HL-60 (cell line): ENCODE measurements at regions not wholly inside any gene's neighbourhood (a gene's known extent, or its start where the extent isn't known, plus 50 kb on each side); places are given as distances from the start of the nearest gene placed in this dataset.

ENCODE experiments used
- POLR2AphosphoS5 ChIP-seq: IDR thresholded peaks from 2 replicates; pipeline ENCODE4 v1.6.1; 2012; ENCODE audit warnings: low read depth
- TF ChIP-seq, protein P1 (sequence below): IDR thresholded peaks from one replicate; pipeline ENCODE4 v1.5.1; 2011; ENCODE audit warnings: low read length, control low read depth, inconsistent platforms; ENCODE audit not compliant: insufficient read depth
- TF ChIP-seq, protein P2 (sequence below): IDR thresholded peaks from 2 replicates; pipeline ENCODE4 v1.6.1; 2012; ENCODE audit warnings: low read depth; ENCODE audit not compliant: insufficient replicate concordance

DNA sequence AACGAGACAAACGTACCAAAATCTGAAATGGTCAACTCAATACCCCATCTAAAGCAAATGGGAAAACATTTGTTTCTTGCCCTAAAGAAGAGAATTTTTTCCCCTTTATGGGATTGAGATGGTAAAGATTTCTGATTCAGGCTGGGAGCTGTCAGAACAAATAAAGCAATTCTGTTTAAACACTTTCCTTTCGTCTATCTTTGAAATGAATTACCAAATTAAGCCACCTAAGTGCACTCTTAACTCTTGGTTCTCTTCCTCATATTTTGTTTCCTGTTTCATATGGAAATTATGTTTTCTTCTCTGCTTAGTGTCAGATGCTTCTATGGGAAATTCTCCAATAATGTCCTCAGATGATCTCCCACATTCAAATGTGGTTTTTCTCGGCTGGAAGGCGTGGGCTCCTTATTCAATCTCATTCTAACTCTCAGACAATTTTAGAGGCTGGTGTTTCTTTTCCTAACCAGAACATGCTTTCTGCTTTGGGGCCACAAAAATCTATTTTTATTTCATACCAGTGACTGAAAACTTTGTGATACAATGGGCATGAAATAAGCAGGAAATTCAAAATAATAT is 50.3 kb upstream of the HPF1 start:
- TF ChIP-seq, protein P1, sequence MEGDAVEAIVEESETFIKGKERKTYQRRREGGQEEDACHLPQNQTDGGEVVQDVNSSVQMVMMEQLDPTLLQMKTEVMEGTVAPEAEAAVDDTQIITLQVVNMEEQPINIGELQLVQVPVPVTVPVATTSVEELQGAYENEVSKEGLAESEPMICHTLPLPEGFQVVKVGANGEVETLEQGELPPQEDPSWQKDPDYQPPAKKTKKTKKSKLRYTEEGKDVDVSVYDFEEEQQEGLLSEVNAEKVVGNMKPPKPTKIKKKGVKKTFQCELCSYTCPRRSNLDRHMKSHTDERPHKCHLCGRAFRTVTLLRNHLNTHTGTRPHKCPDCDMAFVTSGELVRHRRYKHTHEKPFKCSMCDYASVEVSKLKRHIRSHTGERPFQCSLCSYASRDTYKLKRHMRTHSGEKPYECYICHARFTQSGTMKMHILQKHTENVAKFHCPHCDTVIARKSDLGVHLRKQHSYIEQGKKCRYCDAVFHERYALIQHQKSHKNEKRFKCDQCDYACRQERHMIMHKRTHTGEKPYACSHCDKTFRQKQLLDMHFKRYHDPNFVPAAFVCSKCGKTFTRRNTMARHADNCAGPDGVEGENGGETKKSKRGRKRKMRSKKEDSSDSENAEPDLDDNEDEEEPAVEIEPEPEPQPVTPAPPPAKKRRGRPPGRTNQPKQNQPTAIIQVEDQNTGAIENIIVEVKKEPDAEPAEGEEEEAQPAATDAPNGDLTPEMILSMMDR, result no peak
- TF ChIP-seq POLR2AphosphoS5, result no peak
- TF ChIP-seq, protein P2, sequence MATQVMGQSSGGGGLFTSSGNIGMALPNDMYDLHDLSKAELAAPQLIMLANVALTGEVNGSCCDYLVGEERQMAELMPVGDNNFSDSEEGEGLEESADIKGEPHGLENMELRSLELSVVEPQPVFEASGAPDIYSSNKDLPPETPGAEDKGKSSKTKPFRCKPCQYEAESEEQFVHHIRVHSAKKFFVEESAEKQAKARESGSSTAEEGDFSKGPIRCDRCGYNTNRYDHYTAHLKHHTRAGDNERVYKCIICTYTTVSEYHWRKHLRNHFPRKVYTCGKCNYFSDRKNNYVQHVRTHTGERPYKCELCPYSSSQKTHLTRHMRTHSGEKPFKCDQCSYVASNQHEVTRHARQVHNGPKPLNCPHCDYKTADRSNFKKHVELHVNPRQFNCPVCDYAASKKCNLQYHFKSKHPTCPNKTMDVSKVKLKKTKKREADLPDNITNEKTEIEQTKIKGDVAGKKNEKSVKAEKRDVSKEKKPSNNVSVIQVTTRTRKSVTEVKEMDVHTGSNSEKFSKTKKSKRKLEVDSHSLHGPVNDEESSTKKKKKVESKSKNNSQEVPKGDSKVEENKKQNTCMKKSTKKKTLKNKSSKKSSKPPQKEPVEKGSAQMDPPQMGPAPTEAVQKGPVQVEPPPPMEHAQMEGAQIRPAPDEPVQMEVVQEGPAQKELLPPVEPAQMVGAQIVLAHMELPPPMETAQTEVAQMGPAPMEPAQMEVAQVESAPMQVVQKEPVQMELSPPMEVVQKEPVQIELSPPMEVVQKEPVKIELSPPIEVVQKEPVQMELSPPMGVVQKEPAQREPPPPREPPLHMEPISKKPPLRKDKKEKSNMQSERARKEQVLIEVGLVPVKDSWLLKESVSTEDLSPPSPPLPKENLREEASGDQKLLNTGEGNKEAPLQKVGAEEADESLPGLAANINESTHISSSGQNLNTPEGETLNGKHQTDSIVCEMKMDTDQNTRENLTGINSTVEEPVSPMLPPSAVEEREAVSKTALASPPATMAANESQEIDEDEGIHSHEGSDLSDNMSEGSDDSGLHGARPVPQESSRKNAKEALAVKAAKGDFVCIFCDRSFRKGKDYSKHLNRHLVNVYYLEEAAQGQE, result no peak
